HepG2 (cell line): ENCODE measurements at regions not wholly inside any gene's neighbourhood (a gene's known extent, or its start where the extent isn't known, plus 50 kb on each side); places are given as distances from the start of the nearest gene placed in this dataset.

Source experiments
- AFF4 ChIP-seq: sonication (generic); formaldehyde crosslinking; IDR thresholded peaks from 2 replicates; pipeline ENCODE4 v1.4.0; 2020; ENCODE audit warnings: missing genetic modification reagents
- ARID2 ChIP-seq: sonication (generic); formaldehyde crosslinking; IDR thresholded peaks from 2 replicates; pipeline ENCODE4 v1.8.1; 2022; ENCODE audit warnings: mild to moderate bottlenecking, missing genetic modification reagents, borderline replicate concordance
- CHCHD3 ChIP-seq: sonication (generic); formaldehyde crosslinking; IDR thresholded peaks from 2 replicates; pipeline ENCODE4 v1.8.0; 2022; ENCODE audit warnings: mild to moderate bottlenecking, missing genetic modification reagents, moderate library complexity
- CHD2 ChIP-seq: IDR thresholded peaks from 2 replicates; pipeline ENCODE4 v1.6.1; 2011; ENCODE audit warnings: low read depth, low read length, improper control_type of control experiment
- NR3C1 ChIP-seq: sonication (generic); formaldehyde crosslinking; IDR thresholded peaks from 2 replicates; pipeline ENCODE4 v1.4.0; 2020; ENCODE audit warnings: missing genetic modification reagents
- POLR2A ChIP-seq, 2 experiments: IDR thresholded peaks; 2 replicates each; pipeline ENCODE4 v1.6.1; 2011; ENCODE audit warnings: low read depth in 2 of 2, low read length in 2 of 2, mild to moderate bottlenecking in 1 of 2, moderate library complexity in 1 of 2; ENCODE audit not compliant: insufficient read depth in 1 of 2
- RAD21 ChIP-seq: fragments of 450-650 bp; formaldehyde crosslinking; IDR thresholded peaks from 2 replicates; pipeline ENCODE4 v1.5.0; 2020; ENCODE audit warnings: mild to moderate bottlenecking
- THYN1 ChIP-seq: sonication (generic); formaldehyde crosslinking; IDR thresholded peaks from 2 replicates; pipeline ENCODE4 v1.8.1; 2023; ENCODE audit warnings: low read depth, mild to moderate bottlenecking, moderate library complexity, missing genetic modification reagents, borderline replicate concordance
- ZC3H4 ChIP-seq: sonication (generic); formaldehyde crosslinking; IDR thresholded peaks from 2 replicates; pipeline ENCODE4 v1.4.0; 2020; ENCODE audit warnings: missing genetic modification reagents, borderline replicate concordance
- ZNF558 ChIP-seq: sonication (generic); formaldehyde crosslinking; IDR thresholded peaks from 2 replicates; pipeline ENCODE4 v1.9.0; 2022; ENCODE audit warnings: mild to moderate bottlenecking, missing genetic modification reagents, borderline replicate concordance
- ZNF768 ChIP-seq: sonication (generic); formaldehyde crosslinking; IDR thresholded peaks from 2 replicates; pipeline ENCODE4 v1.4.0; 2020; ENCODE audit warnings: missing genetic modification reagents
- TF ChIP-seq, protein P1 (sequence below): sonication (generic); formaldehyde crosslinking; IDR thresholded peaks from 2 replicates; pipeline ENCODE4 v1.5.0; 2020; ENCODE audit warnings: mild to moderate bottlenecking, missing genetic modification reagents, moderate library complexity
- TF ChIP-seq, protein P2 (sequence below): IDR thresholded peaks from 2 replicates; pipeline ENCODE4 v1.6.1; 2012; ENCODE audit warnings: inconsistent platforms

DNA sequence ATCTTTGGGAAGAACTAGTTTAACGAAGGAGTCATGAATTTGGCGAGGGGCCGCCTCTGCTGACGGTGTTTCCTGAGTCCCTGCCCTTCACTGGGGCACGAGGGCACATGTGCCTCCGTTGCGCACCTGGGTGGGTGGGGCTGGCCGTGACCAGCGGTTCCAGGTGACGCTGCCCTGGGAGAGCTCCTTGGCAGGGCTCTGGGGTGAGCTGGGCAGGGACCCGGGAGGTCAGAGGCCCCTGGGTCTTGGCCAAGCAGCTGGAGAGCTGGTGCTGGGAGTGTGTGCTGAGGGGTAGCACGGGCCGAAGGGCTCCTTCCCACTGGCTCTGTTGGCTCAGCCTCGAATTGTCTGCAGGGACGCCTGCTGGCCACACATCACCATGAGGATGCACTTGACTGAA is 104.6 kb downstream of the RTP5 start:
- TF ChIP-seq NR3C1 (CRISPR knock-in tag) (no peak), CHCHD3 (CRISPR knock-in tag) (no peak), ZNF768 (CRISPR knock-in tag) (no peak), ZNF558 (CRISPR knock-in tag) (no peak), RAD21 (CRISPR knock-in tag) (no peak), AFF4 (CRISPR knock-in tag) (no peak), POLR2A (IDR thresholded peaks at IDR 0.05; ENCODE audit: insufficient read depth in 1 of 2, low read depth in 2 of 2, low read length in 2 of 2) (no peak), ARID2 (CRISPR knock-in tag) (no peak), CHD2 (no peak), ZC3H4 (no peak), THYN1 (no peak)
- TF ChIP-seq, protein P1, sequence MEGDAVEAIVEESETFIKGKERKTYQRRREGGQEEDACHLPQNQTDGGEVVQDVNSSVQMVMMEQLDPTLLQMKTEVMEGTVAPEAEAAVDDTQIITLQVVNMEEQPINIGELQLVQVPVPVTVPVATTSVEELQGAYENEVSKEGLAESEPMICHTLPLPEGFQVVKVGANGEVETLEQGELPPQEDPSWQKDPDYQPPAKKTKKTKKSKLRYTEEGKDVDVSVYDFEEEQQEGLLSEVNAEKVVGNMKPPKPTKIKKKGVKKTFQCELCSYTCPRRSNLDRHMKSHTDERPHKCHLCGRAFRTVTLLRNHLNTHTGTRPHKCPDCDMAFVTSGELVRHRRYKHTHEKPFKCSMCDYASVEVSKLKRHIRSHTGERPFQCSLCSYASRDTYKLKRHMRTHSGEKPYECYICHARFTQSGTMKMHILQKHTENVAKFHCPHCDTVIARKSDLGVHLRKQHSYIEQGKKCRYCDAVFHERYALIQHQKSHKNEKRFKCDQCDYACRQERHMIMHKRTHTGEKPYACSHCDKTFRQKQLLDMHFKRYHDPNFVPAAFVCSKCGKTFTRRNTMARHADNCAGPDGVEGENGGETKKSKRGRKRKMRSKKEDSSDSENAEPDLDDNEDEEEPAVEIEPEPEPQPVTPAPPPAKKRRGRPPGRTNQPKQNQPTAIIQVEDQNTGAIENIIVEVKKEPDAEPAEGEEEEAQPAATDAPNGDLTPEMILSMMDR (CRISPR knock-in tag), result no peak
- TF ChIP-seq, protein P2, sequence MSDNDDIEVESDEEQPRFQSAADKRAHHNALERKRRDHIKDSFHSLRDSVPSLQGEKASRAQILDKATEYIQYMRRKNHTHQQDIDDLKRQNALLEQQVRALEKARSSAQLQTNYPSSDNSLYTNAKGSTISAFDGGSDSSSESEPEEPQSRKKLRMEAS, result no peak
